Mesothelial cell of epicardium (in vitro differentiated cells): ENCODE measurements at regions not wholly inside any gene's neighbourhood (a gene's known extent, or its start where the extent isn't known, plus 50 kb on each side); places are given as distances from the start of the nearest gene placed in this dataset.
A peak's percentile ranks its signal among the peaks of the same experiment; 100 is the strongest.

Source experiments
- DNase-seq, 2 experiments: peaks; one replicate each; pipeline ENCODE4 v3.0.0; 2021; ENCODE audit warnings: low spot score in 2 of 2; ENCODE audit not compliant: unreplicated experiment in 2 of 2
- H3K27ac Mint-ChIP-seq: 2 replicates; pipeline ENCODE4 v1.8.0; 2021; ENCODE audit warnings: mixed read lengths
- H3K27me3 Mint-ChIP-seq: 2 replicates; pipeline ENCODE4 v1.8.0; 2021; ENCODE audit warnings: low read depth, mixed read lengths
- H3K36me3 Mint-ChIP-seq: 2 replicates; pipeline ENCODE4 v1.8.0; 2021; ENCODE audit warnings: mixed read lengths
- H3K4me1 Mint-ChIP-seq: 2 replicates; pipeline ENCODE4 v1.8.0; 2021; ENCODE audit warnings: mixed read lengths
- H3K4me3 Mint-ChIP-seq: 2 replicates; pipeline ENCODE4 v1.8.0; 2021; ENCODE audit warnings: mild to moderate bottlenecking, moderate library complexity, mixed read lengths
- H3K9me3 Mint-ChIP-seq: 2 replicates; pipeline ENCODE4 v1.8.0; 2021; ENCODE audit warnings: mixed read lengths
- TF ChIP-seq, protein P1 (sequence below): fragments of 200-600 bp; sonication (generic); IDR thresholded peaks from one replicate; pipeline ENCODE4 v1.5.0; 2021; ENCODE audit warnings: antibody characterized with exemption; ENCODE audit not compliant: unreplicated experiment

- TF ChIP-seq, protein P1, sequence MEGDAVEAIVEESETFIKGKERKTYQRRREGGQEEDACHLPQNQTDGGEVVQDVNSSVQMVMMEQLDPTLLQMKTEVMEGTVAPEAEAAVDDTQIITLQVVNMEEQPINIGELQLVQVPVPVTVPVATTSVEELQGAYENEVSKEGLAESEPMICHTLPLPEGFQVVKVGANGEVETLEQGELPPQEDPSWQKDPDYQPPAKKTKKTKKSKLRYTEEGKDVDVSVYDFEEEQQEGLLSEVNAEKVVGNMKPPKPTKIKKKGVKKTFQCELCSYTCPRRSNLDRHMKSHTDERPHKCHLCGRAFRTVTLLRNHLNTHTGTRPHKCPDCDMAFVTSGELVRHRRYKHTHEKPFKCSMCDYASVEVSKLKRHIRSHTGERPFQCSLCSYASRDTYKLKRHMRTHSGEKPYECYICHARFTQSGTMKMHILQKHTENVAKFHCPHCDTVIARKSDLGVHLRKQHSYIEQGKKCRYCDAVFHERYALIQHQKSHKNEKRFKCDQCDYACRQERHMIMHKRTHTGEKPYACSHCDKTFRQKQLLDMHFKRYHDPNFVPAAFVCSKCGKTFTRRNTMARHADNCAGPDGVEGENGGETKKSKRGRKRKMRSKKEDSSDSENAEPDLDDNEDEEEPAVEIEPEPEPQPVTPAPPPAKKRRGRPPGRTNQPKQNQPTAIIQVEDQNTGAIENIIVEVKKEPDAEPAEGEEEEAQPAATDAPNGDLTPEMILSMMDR, result no peak
- Mint-ChIP-seq H3K4me3 (no peak overlapping the region), H3K4me1 (peaks cover 33% of the 10 kb centered on the region), H3K9me3 (peaks cover 11% of the 10 kb centered on the region), H3K27me3 (no peaks in the 10 kb centered on the region), H3K27ac (peak overlapping the region; percentile 91), H3K36me3 (peaks cover 6% of the 10 kb centered on the region)
- no peak for DNase-seq
Observed at GRCh38 chr13:63408331-63409189, 1992.9 kb upstream of the PCDH20 start.

DNA sequence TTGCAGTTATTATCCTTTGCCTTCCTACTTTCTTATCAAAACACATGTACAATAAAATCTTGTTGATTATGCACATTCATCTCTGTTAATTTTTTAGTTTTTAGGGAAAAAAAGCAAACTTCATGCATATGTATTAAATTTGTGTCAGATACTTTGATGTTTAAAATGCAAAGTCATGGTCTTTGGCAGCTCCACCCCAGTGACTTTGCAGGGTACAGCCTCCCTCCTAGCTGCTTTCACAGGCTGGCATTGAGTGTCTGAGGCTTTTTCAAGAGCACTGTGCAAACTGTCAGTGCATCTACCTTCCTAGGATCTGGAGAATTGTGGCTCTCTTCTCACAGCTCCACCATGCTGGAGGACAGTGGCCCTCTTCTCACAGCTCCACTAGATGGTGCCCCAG, 1988.1 kb upstream of the PCDH20 start:
- Mint-ChIP-seq H3K36me3 (peaks cover 8% of the 10 kb centered on the region), H3K4me1 (peaks cover 19% of the 10 kb centered on the region), H3K27me3 (no peaks in the 10 kb centered on the region), H3K4me3 (no peak overlapping the region), H3K27ac (no peak overlapping the region), H3K9me3 (peaks cover 15% of the 10 kb centered on the region)
- no peak for DNase-seq
- TF ChIP-seq, protein P1, result no peak

DNA sequence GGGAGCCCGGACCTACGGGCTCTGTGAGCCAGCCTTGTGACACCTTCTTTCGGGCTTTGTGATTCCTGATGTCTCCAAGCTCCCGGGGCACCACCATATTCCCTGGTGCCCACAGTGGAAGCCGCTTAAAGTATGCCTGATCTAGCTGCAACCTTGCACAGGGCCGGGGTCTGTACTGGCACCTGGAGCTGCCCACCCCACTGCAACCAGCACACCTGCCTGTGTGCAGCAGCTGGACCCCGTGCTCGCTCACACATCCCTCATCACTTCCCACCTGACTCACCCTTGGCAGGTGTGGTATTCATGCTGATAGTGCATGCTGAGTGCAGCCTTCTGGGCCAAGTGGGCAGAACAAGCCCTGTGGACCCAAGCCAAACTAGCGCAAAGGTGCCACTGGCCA, 1981.1 kb upstream of the PCDH20 start:
- Mint-ChIP-seq H3K4me1 (no peaks in the 10 kb centered on the region), H3K4me3 (no peak overlapping the region), H3K27me3 (no peaks in the 10 kb centered on the region), H3K27ac (no peak overlapping the region), H3K9me3 (peaks cover under 1% of the 10 kb centered on the region), H3K36me3 (no peaks in the 10 kb centered on the region)
- TF ChIP-seq, protein P1, result no peak
- no peak for DNase-seq

DNA sequence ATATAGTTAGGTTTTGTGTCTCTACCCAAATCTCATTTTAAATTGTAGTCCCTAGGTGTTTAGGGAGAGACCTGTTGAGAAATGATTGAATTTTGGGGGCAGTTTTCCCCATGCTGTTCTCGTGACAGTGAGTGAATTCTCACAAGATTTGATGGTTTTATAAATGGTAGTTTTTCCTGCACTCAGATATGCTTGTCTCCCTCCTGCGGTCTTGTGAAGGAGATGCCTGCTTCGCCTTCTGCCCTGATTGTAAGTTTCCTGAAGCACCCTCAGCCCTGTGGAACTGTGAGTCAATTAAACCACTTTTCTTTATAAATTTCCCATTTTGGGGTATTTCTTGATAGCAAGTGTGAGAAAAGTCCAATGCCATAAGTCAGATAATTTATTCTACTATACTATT, 1977.5 kb upstream of the PCDH20 start:
- no peak for DNase-seq
- Mint-ChIP-seq H3K9me3 (peaks cover 4% of the 10 kb centered on the region), H3K27ac (no peak overlapping the region), H3K4me1 (no peaks in the 10 kb centered on the region), H3K4me3 (no peak overlapping the region), H3K27me3 (no peaks in the 10 kb centered on the region), H3K36me3 (no peaks in the 10 kb centered on the region)
- TF ChIP-seq, protein P1, result no peak

DNA sequence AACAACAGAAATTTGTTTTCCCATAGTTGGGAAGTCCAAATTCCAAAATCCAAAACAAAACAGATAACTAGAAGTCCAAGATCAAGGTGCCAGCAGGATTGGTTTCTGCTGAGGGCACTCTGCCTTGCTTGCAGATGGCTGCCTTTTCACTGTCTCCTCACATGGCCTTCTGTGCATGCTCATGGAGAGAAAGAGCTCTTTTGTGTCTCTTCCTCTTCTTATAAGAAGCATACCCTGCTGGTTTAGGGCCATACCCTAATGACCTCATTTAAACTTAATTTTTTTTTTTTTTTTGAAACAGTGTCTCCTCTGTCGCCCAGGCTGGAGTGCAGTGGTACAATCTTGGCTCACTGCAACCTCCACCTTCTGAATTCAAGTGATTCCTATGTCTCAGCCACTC, 1974.1 kb upstream of the PCDH20 start:
- DNase-seq, result no peak
- H3K9me3 Mint-ChIP-seq, result peaks cover 4% of the 10 kb centered on the region

More for the DNA sequence above, 1974.1 kb upstream of the PCDH20 start:
- no peaks in the 10 kb centered on the region for H3K27me3 Mint-ChIP-seq
- H3K4me1 Mint-ChIP-seq, result no peaks in the 10 kb centered on the region
- H3K27ac Mint-ChIP-seq, result no peak overlapping the region
- H3K4me3 Mint-ChIP-seq, result no peak overlapping the region
- TF ChIP-seq, protein P1, result no peak
- no peaks in the 10 kb centered on the region for H3K36me3 Mint-ChIP-seq
